Natural killer cell (primary cell): ENCODE measurements at regions not wholly inside any gene's neighbourhood (a gene's known extent, or its start where the extent isn't known, plus 50 kb on each side); places are given as distances from the start of the nearest gene placed in this dataset.

Experiments used
- ATAC-seq, 3 donors: fragments of 150-1000 bp in 2 of 3; fragments of 200-7000 bp in 1 of 3; cut with Tn5 transposase; 1 replicate in 1 of 3; 2 replicates in 2 of 3; pipeline ENCODE4 v1.10.0; 2021; ENCODE audit warnings: mild to moderate bottlenecking in 2 of 3, moderate library complexity in 2 of 3
- DNase-seq, 2 donors: peaks; one replicate each; pipeline versions ENCODE4 v3.0.0 to v3.0.0-alpha.2; 2013 to 2021; ENCODE audit warnings: mixed read lengths in 1 of 2
- H3K27ac ChIP-seq: one replicate; pipeline ENCODE4 v1.5.1; 2013; ENCODE audit warnings: mild to moderate bottlenecking, low read length
- H3K27me3 ChIP-seq: one replicate; pipeline ENCODE4 v1.6.1; 2013; ENCODE audit warnings: low read length; ENCODE audit not compliant: control insufficient read depth, insufficient read depth
- H3K36me3 ChIP-seq: one replicate; pipeline ENCODE4 v1.6.1; 2013; ENCODE audit warnings: low read length; ENCODE audit not compliant: control insufficient read depth, insufficient read depth
- H3K4me1 ChIP-seq: one replicate; pipeline ENCODE4 v1.6.1; 2013; ENCODE audit warnings: low read length; ENCODE audit not compliant: control insufficient read depth, insufficient read depth
- H3K4me3 ChIP-seq: one replicate; pipeline ENCODE4 v1.5.1; 2013; ENCODE audit warnings: low read length
- H3K9me3 ChIP-seq: one replicate; pipeline ENCODE4 v1.6.1; 2013; ENCODE audit warnings: low read length; ENCODE audit not compliant: control insufficient read depth, insufficient read depth
- H3K27ac Mint-ChIP-seq, 2 donors: one replicate each; pipeline ENCODE4 v1.8.0; 2022; ENCODE audit warnings: mild to moderate bottlenecking in 2 of 2, mixed read lengths in 2 of 2, moderate library complexity in 1 of 2
- H3K27me3 Mint-ChIP-seq, 2 donors: one replicate each; pipeline ENCODE4 v1.8.0; 2022; ENCODE audit warnings: low read depth in 2 of 2, mixed read lengths in 2 of 2
- H3K36me3 Mint-ChIP-seq: one replicate; pipeline ENCODE4 v1.8.0; 2022; ENCODE audit warnings: mixed read lengths
- H3K4me1 Mint-ChIP-seq, 2 donors: one replicate each; pipeline ENCODE4 v1.8.0; 2022; ENCODE audit warnings: mixed read lengths in 2 of 2
- H3K4me3 Mint-ChIP-seq: one replicate; pipeline ENCODE4 v1.8.0; 2022; ENCODE audit warnings: mild to moderate bottlenecking, moderate library complexity, mixed read lengths
- H3K9me3 Mint-ChIP-seq, 2 donors: one replicate each; pipeline ENCODE4 v1.8.0; 2022; ENCODE audit warnings: mixed read lengths in 2 of 2
- CTCF ChIP-seq: fragments of 200-600 bp; IDR thresholded peaks from one replicate; pipeline ENCODE4 v1.8.0; 2022; ENCODE audit warnings: antibody characterized with exemption
- WGBS: methylation state at CpG from one replicate; pipeline ENCODE4 v1.1.7; 2013; ENCODE audit warnings: missing lambda C conversion rate; ENCODE audit not compliant: insufficient coverage; 5-methylcytosine and 5-hydroxymethylcytosine counted together
- intact Hi-C: fragments of 100-400 bp; cut with micrococcal nuclease; formaldehyde crosslinking; loops from one replicate; pipeline ENCODE4 v1.14.2; 2022

- Mint-ChIP-seq H3K9me3 (no peaks in the 10 kb centered on the region), H3K4me3 (no peak overlapping the region), H3K27me3 (peaks cover 0 to 12% of the 10 kb centered on the region in 2 donors), H3K27ac (no peak overlapping the region), H3K4me1 (no peaks in the 10 kb centered on the region), H3K36me3 (no peaks in the 10 kb centered on the region)
- Histone ChIP-seq H3K4me3 (no peak overlapping the region), H3K4me1 (no peaks in the 10 kb centered on the region), H3K27me3 (no peaks in the 10 kb centered on the region), H3K27ac (no peak overlapping the region), H3K36me3 (no peaks in the 10 kb centered on the region), H3K9me3 (no peaks in the 10 kb centered on the region)
- ATAC-seq = no peak
- no peak for DNase-seq
- WGBS = 95% methylated on average over 3 of the region's 3 CpGs
- TF ChIP-seq CTCF = no peak
- intact Hi-C loops = no loop called here
Observed at GRCh38 chr11:131185915-131186314, 184.5 kb upstream of the NTM start.

- H3K27ac ChIP-seq = no peak overlapping the region
- no peaks in the 10 kb centered on the region for H3K27me3 ChIP-seq
- TF ChIP-seq CTCF = no peak
- no peaks in the 10 kb centered on the region for H3K36me3 ChIP-seq
- H3K27ac Mint-ChIP-seq = no peak overlapping the region
- no peak overlapping the region for H3K4me3 ChIP-seq
- no peaks in the 10 kb centered on the region for H3K9me3 Mint-ChIP-seq
- ATAC-seq (no peak), DNase-seq (no peak)
- 2% methylated on average over 10 of the region's 10 CpGs for WGBS
- intact Hi-C loops = no loop called here
- H3K9me3 ChIP-seq = no peaks in the 10 kb centered on the region
- H3K27me3 Mint-ChIP-seq = peaks cover 0 to 12% of the 10 kb centered on the region in 2 donors
- no peaks in the 10 kb centered on the region for H3K4me1 Mint-ChIP-seq
- H3K4me3 Mint-ChIP-seq = no peak overlapping the region
- no peaks in the 10 kb centered on the region for H3K4me1 ChIP-seq
- H3K36me3 Mint-ChIP-seq = no peaks in the 10 kb centered on the region
Observed at GRCh38 chr11:131186629-131187101, 183.8 kb upstream of the NTM start.

GRCh38 chr11:131190446-131190845, 180.0 kb upstream of the NTM start:
- 95% methylated on average over 5 of the region's 5 CpGs for WGBS
- H3K27me3 Mint-ChIP-seq = peaks cover 0 to 5% of the 10 kb centered on the region in 2 donors
- Histone ChIP-seq H3K27me3 (no peaks in the 10 kb centered on the region), H3K27ac (no peak overlapping the region), H3K4me3 (no peak overlapping the region), H3K9me3 (no peaks in the 10 kb centered on the region), H3K4me1 (no peaks in the 10 kb centered on the region), H3K36me3 (no peaks in the 10 kb centered on the region)
- H3K4me1 Mint-ChIP-seq = no peaks in the 10 kb centered on the region
- intact Hi-C loops = no loop called here
- no peak for TF ChIP-seq CTCF
- no peak overlapping the region for H3K4me3 Mint-ChIP-seq
- H3K27ac Mint-ChIP-seq = no peak overlapping the region
- DNase-seq (no peak), ATAC-seq (no peak)
- no peaks in the 10 kb centered on the region for H3K9me3 Mint-ChIP-seq
- no peaks in the 10 kb centered on the region for H3K36me3 Mint-ChIP-seq

- no peaks in the 10 kb centered on the region for H3K4me1 Mint-ChIP-seq
- 68% methylated on average over 4 of the region's 4 CpGs for WGBS
- intact Hi-C loops = no loop called here
- Histone ChIP-seq H3K27ac (no peak overlapping the region), H3K4me1 (no peaks in the 10 kb centered on the region), H3K4me3 (no peak overlapping the region), H3K9me3 (no peaks in the 10 kb centered on the region), H3K36me3 (no peaks in the 10 kb centered on the region), H3K27me3 (no peaks in the 10 kb centered on the region)
- peaks cover 0 to 3% of the 10 kb centered on the region in 2 donors for H3K27me3 Mint-ChIP-seq
- DNase-seq (no peak), ATAC-seq (no peak)
- no peaks in the 10 kb centered on the region for H3K36me3 Mint-ChIP-seq
- H3K27ac Mint-ChIP-seq = no peak overlapping the region
- no peak overlapping the region for H3K4me3 Mint-ChIP-seq
- H3K9me3 Mint-ChIP-seq = no peaks in the 10 kb centered on the region
- TF ChIP-seq CTCF = no peak
Observed at GRCh38 chr11:131191606-131192005, 178.8 kb upstream of the NTM start.
